ENCODE measurements at regions not wholly inside any gene's neighbourhood (a gene's known extent, or its start where the extent isn't known, plus 50 kb on each side); places are given as distances from the start of the nearest gene placed in this dataset.

DNA sequence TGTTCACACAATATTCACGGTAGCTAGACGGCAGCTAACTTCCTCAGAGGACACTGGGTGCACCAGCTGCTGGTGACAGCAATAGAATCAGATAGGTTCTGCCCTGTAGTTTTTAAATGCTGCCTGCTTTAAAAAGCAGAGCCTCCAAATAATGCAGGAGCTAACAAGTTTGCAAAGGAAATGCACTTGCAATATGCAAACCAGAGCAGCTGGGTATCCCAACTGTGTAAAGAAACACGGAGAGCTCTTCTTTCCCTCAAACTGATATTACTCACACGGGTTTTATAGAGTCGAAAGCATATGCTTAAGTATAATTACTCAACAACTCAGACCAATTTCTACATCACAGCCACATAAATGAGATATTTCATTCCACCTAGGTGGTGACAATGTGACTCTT lies 432.7 kb downstream of the TFAP2A start:
- ChIA-PET CTCF (no interaction called here), POLR2A (no interaction called here)
- no peaks in the 10 kb centered on the region for H3K4me1 ChIP-seq (ENCODE audit: control insufficient read depth, extremely low read depth, insufficient read depth, low read length)
- no peak for FAIRE-seq
- no peaks in the 10 kb centered on the region for H4K20me1 ChIP-seq (replicated peaks; ENCODE audit: control insufficient read depth, extremely low read depth, insufficient read depth, low read length)
- H3K27ac ChIP-seq (ENCODE audit: insufficient read depth, low read depth, low read length), result no peak overlapping the region
- H3K4me2 ChIP-seq (ENCODE audit: insufficient read depth, low read length), result no peak overlapping the region
- intact Hi-C loops (cut with micrococcal nuclease), result no loop called here
- no peaks in the 10 kb centered on the region for H3K9me1 ChIP-seq (replicated peaks; ENCODE audit: control insufficient read depth, extremely low read depth, insufficient read depth, low read length)
- H3K79me2 ChIP-seq (ENCODE audit: control insufficient read depth, insufficient read depth, low read length), result no peaks in the 10 kb centered on the region
- no peaks in the 10 kb centered on the region for H3K27me3 ChIP-seq (ENCODE audit: control insufficient read depth in 2 of 2, insufficient read depth in 2 of 2, low read length in 2 of 2)
- no peak for DNase-seq (ENCODE audit: low read depth, low spot score)
- H3K9ac ChIP-seq (replicated peaks; ENCODE audit: extremely low read depth, insufficient read depth, low read length), result no peak overlapping the region
- H3K9me3 ChIP-seq (replicated peaks; ENCODE audit: control insufficient read depth, insufficient read depth, low read length), result no peaks in the 10 kb centered on the region
- dilution Hi-C loops (cut with MboI; ENCODE audit: extremely low pct_ligation_motif_present, low sequenced_read_pairs), result no loop called here
- no peak overlapping the region for H3K4me3 ChIP-seq (replicated peaks in 1 of 3; ENCODE audit: insufficient read depth in 1 of 3, low read depth in 1 of 3, low read length in 3 of 3)
- TF ChIP-seq FOS (IDR thresholded peaks at IDR 0.05; ENCODE audit: borderline replicate concordance, insufficient read depth, low read length), result no peak
- TF ChIP-seq MYC (IDR thresholded peaks at IDR 0.05; ENCODE audit: low read depth, low read length), result no peak
- TF ChIP-seq MAX (IDR thresholded peaks at IDR 0.05; ENCODE audit: insufficient read depth, insufficient read length), result no peak
- no peak for TF ChIP-seq POLR2AphosphoS5 (IDR thresholded peaks at IDR 0.05; ENCODE audit: insufficient read depth, low read depth, low read length)
- no peak for TF ChIP-seq EZH2 (IDR thresholded peaks at IDR 0.05; ENCODE audit: borderline replicate concordance, low read depth, low read length, severe bottlenecking)
- TF ChIP-seq GATA2 (IDR thresholded peaks at IDR 0.05; ENCODE audit: insufficient read depth, insufficient read length, low read depth, low read length), result no peak
- TF ChIP-seq JUN (IDR thresholded peaks at IDR 0.05; ENCODE audit: borderline replicate concordance, insufficient read depth, insufficient read length, low read depth), result no peak
- TF ChIP-seq CTCF (IDR thresholded peaks at IDR 0.05; ENCODE audit: extremely low read depth in 1 of 2, insufficient read depth in 1 of 2, low read depth in 1 of 2, low read length in 2 of 2), result no peak
- no peak for TF ChIP-seq POLR2A (IDR thresholded peaks at IDR 0.05; ENCODE audit: low read depth, low read length)
- no peak overlapping the region for H2AFZ ChIP-seq (ENCODE audit: low read depth, low read length)
- BruUV-seq (replicated peaks), result no TSS peak
- no peaks in the 10 kb centered on the region for H3K36me3 ChIP-seq (ENCODE audit: control insufficient read depth in 2 of 2, extremely low read depth in 1 of 2, insufficient read depth in 2 of 2, low read length in 2 of 2)
